NT2/D1 (cell line): ENCODE measurements at regions not wholly inside any gene's neighbourhood (a gene's known extent, or its start where the extent isn't known, plus 50 kb on each side); places are given as distances from the start of the nearest gene placed in this dataset.

Experiments
- YY1 ChIP-seq: IDR thresholded peaks from 2 replicates; pipeline ENCODE4 v1.6.1; 2011; ENCODE audit not compliant: insufficient read length, insufficient read depth
- ZNF274 ChIP-seq: IDR thresholded peaks from 2 replicates; pipeline ENCODE4 v1.6.1; 2011; ENCODE audit warnings: mild to moderate bottlenecking, low read depth, low read length

- TF ChIP-seq YY1 (no peak), ZNF274 (no peak)
Observed at GRCh38 chr7:19269301-19269700, 124.1 kb upstream of the FERD3L start.
